ENCODE measurements at regions not wholly inside any gene's neighbourhood (a gene's known extent, or its start where the extent isn't known, plus 50 kb on each side); places are given as distances from the start of the nearest gene placed in this dataset.

- no peaks in the 10 kb centered on the region for H3K36me3 ChIP-seq (ENCODE audit: control insufficient read depth in 4 of 4, insufficient read depth in 3 of 4, low read depth in 1 of 4, low read length in 3 of 4)
- no peaks in the 10 kb centered on the region for H3K27me3 ChIP-seq (ENCODE audit: control insufficient read depth in 4 of 4, insufficient read depth in 4 of 4, low read length in 3 of 4)
- no peak overlapping the region for H3K4me3 ChIP-seq (ENCODE audit: low read depth in 1 of 3, low read length in 3 of 3)
- H3K27ac ChIP-seq (ENCODE audit: low read depth in 1 of 2, low read length in 2 of 2), result no peak overlapping the region
- no peak overlapping the region for H3K9ac ChIP-seq (ENCODE audit: low read depth in 1 of 2, low read length in 2 of 2)
- H3K4me1 ChIP-seq (ENCODE audit: control insufficient read depth in 4 of 4, insufficient read depth in 4 of 4, low read length in 3 of 4), result no peaks in the 10 kb centered on the region
- WGBS, result 71% methylated on average over 2 of the region's 2 CpGs
- no peak for DNase-seq (ENCODE audit: low spot score)
- H3K9me3 ChIP-seq (ENCODE audit: control insufficient read depth in 4 of 4, low read length in 3 of 4), result no peaks in the 10 kb centered on the region
- TF ChIP-seq JUND (IDR thresholded peaks at IDR 0.05) (no peak), FOXA1 (IDR thresholded peaks at IDR 0.05) (no peak)
These were observed 168.6 kb downstream of the CARTPT start for GRCh38 chr5:71887680-71888079.

- Histone ChIP-seq H3K9ac (ENCODE audit: low read depth in 1 of 2, low read length in 2 of 2) (no peak overlapping the region), H3K27ac (ENCODE audit: low read depth in 1 of 2, low read length in 2 of 2) (no peak overlapping the region), H3K4me3 (ENCODE audit: low read depth in 1 of 3, low read length in 3 of 3) (no peak overlapping the region), H3K9me3 (ENCODE audit: control insufficient read depth in 4 of 4, low read length in 3 of 4) (no peaks in the 10 kb centered on the region), H3K4me1 (ENCODE audit: control insufficient read depth in 4 of 4, insufficient read depth in 4 of 4, low read length in 3 of 4) (no peaks in the 10 kb centered on the region), H3K36me3 (ENCODE audit: control insufficient read depth in 4 of 4, insufficient read depth in 3 of 4, low read depth in 1 of 4, low read length in 3 of 4) (no peaks in the 10 kb centered on the region), H3K27me3 (ENCODE audit: control insufficient read depth in 4 of 4, insufficient read depth in 4 of 4, low read length in 3 of 4) (no peaks in the 10 kb centered on the region)
- TF ChIP-seq SP1 (IDR thresholded peaks at IDR 0.05) (no peak), HNF4A (conservative IDR thresholded peaks at IDR 0.05) (no peak), FOXA1 (IDR thresholded peaks at IDR 0.05) (no peak), ZBTB33 (IDR thresholded peaks at IDR 0.05) (no peak), CTCF (IDR thresholded peaks at IDR 0.05; ENCODE audit: low read depth, low read length, missing input control) (no peak), RAD21 (IDR thresholded peaks at IDR 0.05) (no peak), HNF4G (IDR thresholded peaks at IDR 0.05) (no peak), EGR1 (IDR thresholded peaks at IDR 0.05; ENCODE audit: low read depth in 2 of 2) (no peak), TAF1 (conservative IDR thresholded peaks at IDR 0.05) (no peak), YY1 (IDR thresholded peaks at IDR 0.05) (no peak), RXRA (IDR thresholded peaks at IDR 0.05) (no peak), GABPA (IDR thresholded peaks at IDR 0.05 in 1 of 2, conservative IDR thresholded peaks at IDR 0.05 in 1 of 2) (no peak), JUND (IDR thresholded peaks at IDR 0.05) (no peak), FOXA2 (IDR thresholded peaks at IDR 0.05) (no peak), MAX (IDR thresholded peaks at IDR 0.05) (no peak), NR2F2 (IDR thresholded peaks at IDR 0.05) (no peak)
- TF ChIP-seq, protein P1, sequence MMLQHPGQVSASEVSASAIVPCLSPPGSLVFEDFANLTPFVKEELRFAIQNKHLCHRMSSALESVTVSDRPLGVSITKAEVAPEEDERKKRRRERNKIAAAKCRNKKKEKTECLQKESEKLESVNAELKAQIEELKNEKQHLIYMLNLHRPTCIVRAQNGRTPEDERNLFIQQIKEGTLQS (IDR thresholded peaks at IDR 0.05), result no peak
- TF ChIP-seq, protein P2, sequence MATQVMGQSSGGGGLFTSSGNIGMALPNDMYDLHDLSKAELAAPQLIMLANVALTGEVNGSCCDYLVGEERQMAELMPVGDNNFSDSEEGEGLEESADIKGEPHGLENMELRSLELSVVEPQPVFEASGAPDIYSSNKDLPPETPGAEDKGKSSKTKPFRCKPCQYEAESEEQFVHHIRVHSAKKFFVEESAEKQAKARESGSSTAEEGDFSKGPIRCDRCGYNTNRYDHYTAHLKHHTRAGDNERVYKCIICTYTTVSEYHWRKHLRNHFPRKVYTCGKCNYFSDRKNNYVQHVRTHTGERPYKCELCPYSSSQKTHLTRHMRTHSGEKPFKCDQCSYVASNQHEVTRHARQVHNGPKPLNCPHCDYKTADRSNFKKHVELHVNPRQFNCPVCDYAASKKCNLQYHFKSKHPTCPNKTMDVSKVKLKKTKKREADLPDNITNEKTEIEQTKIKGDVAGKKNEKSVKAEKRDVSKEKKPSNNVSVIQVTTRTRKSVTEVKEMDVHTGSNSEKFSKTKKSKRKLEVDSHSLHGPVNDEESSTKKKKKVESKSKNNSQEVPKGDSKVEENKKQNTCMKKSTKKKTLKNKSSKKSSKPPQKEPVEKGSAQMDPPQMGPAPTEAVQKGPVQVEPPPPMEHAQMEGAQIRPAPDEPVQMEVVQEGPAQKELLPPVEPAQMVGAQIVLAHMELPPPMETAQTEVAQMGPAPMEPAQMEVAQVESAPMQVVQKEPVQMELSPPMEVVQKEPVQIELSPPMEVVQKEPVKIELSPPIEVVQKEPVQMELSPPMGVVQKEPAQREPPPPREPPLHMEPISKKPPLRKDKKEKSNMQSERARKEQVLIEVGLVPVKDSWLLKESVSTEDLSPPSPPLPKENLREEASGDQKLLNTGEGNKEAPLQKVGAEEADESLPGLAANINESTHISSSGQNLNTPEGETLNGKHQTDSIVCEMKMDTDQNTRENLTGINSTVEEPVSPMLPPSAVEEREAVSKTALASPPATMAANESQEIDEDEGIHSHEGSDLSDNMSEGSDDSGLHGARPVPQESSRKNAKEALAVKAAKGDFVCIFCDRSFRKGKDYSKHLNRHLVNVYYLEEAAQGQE (IDR thresholded peaks at IDR 0.05), result no peak
- no peak for DNase-seq (ENCODE audit: low spot score)
- WGBS, result 96% methylated on average over 1 of the region's 1 CpG
These were observed 172.3 kb downstream of the CARTPT start for GRCh38 chr5:71891406-71891805.
